ENCODE measurements at regions not wholly inside any gene's neighbourhood (a gene's known extent, or its start where the extent isn't known, plus 50 kb on each side); places are given as distances from the start of the nearest gene placed in this dataset.
"Not testable (repeated sequence)": the region's sequence is repeated elsewhere in the genome, so short reads cannot be mapped to it uniquely, and the experiment has no call there.

DNA sequence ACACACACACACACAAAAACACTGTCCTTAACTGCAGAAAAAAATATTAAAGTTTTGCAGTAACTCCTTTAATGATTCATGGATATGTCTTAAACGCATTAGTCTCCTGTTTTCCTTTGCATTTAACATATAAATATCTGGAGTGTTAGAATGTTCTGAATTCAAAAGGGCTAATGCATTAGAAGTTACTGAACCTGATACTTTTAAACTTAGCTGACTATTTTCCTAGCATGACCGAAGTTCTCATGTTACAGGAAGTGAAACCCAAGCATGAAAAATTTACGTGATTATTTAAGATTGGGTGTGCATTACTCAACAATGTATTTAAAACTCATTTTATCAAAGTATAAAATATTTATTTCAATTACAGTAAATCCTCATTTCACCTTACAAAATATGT is 791.2 kb downstream of the FLRT2 start:
- Histone ChIP-seq H3K27ac (ENCODE audit: low read length) (no peak overlapping the region), H3K4me1 (ENCODE audit: control insufficient read depth, insufficient read depth, low read length) (no peaks in the 10 kb centered on the region), H3K9me3 (ENCODE audit: control insufficient read depth, insufficient read depth, low read depth, low read length) (no peaks in the 10 kb centered on the region), H3K36me3 (ENCODE audit: control insufficient read depth, insufficient read depth, low read length) (no peaks in the 10 kb centered on the region), H3K27me3 (ENCODE audit: control insufficient read depth, insufficient read depth, low read length) (no peaks in the 10 kb centered on the region), H3K4me3 (ENCODE audit: low read depth in 2 of 2, low read length in 2 of 2) (no peak overlapping the region)
- TF ChIP-seq REST (IDR thresholded peaks at IDR 0.05; ENCODE audit: insufficient read depth in 1 of 2, low read depth in 2 of 2, low read length in 1 of 2) = no peak
- ATAC-seq (no peak), DNase-seq (ENCODE audit: low read depth, low spot score) (no peak)
- in situ Hi-C loops (cut with HindIII; ENCODE audit: low pct_unique_long_range_greater_than_20kb, low sequenced_read_pairs) (no loop called here), intact Hi-C loops (cut with micrococcal nuclease; ENCODE audit: unreplicated experiment) (no loop called here)
- no TSS peak for BruUV-seq (replicated peaks)
- CTCF ChIA-PET = no interaction called here
- POLR2A ChIA-PET = no interaction called here

DNA sequence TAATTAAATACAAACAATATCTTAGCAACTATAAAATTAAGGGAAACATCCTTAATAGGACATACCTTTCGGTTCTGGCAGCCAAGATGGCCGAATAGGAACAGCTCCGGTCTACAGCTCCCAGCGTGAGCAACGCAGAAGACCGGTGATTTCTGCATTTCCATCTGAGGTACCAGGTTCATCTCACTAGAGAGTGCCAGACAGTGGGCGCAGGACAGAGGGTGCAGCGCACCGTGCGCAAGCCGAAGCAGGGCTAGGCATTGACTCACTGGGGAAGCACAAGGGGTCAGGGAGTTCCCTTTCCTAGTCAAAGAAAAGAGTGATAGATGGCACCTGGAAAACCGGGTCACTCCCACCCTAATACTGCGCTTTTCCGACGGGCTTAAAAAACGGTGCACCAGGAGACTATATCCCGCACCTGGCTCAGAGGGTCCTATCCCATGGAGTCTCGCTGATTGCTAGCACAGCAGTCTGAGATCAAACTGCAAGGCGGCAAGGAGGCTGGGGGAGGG is 782.3 kb downstream of the FLRT2 start:
- DNase-seq (ENCODE audit: low read depth, low spot score); CTCF ChIA-PET; H3K36me3 ChIP-seq (ENCODE audit: control insufficient read depth, insufficient read depth, low read length); H3K27ac ChIP-seq (ENCODE audit: low read length); H3K9me3 ChIP-seq (ENCODE audit: control insufficient read depth, insufficient read depth, low read depth, low read length); intact Hi-C loops (cut with micrococcal nuclease; ENCODE audit: unreplicated experiment); H3K4me3 ChIP-seq (ENCODE audit: low read depth in 2 of 2, low read length in 2 of 2); ATAC-seq; H3K4me1 ChIP-seq (ENCODE audit: control insufficient read depth, insufficient read depth, low read length); in situ Hi-C loops (cut with HindIII; ENCODE audit: low pct_unique_long_range_greater_than_20kb, low sequenced_read_pairs); POLR2A ChIA-PET; BruUV-seq (replicated peaks); H3K27me3 ChIP-seq (ENCODE audit: control insufficient read depth, insufficient read depth, low read length): not testable (repeated sequence)

DNA sequence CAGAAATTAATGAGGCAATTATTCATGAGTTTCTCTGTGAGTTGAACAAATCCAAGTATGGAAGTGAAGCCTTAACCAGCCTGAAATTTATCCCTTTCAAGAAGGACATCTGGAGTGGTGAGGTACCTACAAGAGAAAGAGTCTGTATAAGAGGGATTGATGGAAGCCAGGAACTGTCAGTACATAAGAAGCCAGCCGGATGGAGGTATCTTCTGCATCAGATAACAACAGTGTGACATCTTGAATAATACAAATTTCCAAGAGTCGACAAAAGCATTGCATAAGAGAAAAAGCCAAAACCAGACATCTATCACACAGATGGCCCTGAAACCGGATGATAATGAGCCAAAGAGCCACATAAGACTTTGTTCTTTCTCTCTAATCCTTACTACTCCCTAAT is 781.2 kb downstream of the FLRT2 start:
- Histone ChIP-seq H3K4me1 (ENCODE audit: control insufficient read depth, insufficient read depth, low read length) (no peaks in the 10 kb centered on the region), H3K27me3 (ENCODE audit: control insufficient read depth, insufficient read depth, low read length) (no peaks in the 10 kb centered on the region), H3K9me3 (ENCODE audit: control insufficient read depth, insufficient read depth, low read depth, low read length) (no peaks in the 10 kb centered on the region), H3K4me3 (ENCODE audit: low read depth in 2 of 2, low read length in 2 of 2) (no peak overlapping the region), H3K27ac (ENCODE audit: low read length) (no peak overlapping the region), H3K36me3 (ENCODE audit: control insufficient read depth, insufficient read depth, low read length) (no peaks in the 10 kb centered on the region)
- DNase-seq (ENCODE audit: low read depth, low spot score) = no peak
- POLR2A ChIA-PET = no interaction called here
- no peak for ATAC-seq
- CTCF ChIA-PET = no interaction called here
- TF ChIP-seq REST (IDR thresholded peaks at IDR 0.05; ENCODE audit: insufficient read depth in 1 of 2, low read depth in 2 of 2, low read length in 1 of 2) = no peak
- TF ChIP-seq, protein P1, sequence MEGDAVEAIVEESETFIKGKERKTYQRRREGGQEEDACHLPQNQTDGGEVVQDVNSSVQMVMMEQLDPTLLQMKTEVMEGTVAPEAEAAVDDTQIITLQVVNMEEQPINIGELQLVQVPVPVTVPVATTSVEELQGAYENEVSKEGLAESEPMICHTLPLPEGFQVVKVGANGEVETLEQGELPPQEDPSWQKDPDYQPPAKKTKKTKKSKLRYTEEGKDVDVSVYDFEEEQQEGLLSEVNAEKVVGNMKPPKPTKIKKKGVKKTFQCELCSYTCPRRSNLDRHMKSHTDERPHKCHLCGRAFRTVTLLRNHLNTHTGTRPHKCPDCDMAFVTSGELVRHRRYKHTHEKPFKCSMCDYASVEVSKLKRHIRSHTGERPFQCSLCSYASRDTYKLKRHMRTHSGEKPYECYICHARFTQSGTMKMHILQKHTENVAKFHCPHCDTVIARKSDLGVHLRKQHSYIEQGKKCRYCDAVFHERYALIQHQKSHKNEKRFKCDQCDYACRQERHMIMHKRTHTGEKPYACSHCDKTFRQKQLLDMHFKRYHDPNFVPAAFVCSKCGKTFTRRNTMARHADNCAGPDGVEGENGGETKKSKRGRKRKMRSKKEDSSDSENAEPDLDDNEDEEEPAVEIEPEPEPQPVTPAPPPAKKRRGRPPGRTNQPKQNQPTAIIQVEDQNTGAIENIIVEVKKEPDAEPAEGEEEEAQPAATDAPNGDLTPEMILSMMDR (IDR thresholded peaks at IDR 0.05) = no peak
- TF ChIP-seq SIN3A (IDR thresholded peaks at IDR 0.05; ENCODE audit: borderline replicate concordance, insufficient read depth, low read depth, low read length) = no peak
- TF ChIP-seq POLR2AphosphoS5 (IDR thresholded peaks at IDR 0.05; ENCODE audit: low read depth, low read length) = no peak
- TF ChIP-seq TCF7L2 (IDR thresholded peaks at IDR 0.05; ENCODE audit: low read depth, low read length) = no peak
- intact Hi-C loops (cut with micrococcal nuclease; ENCODE audit: unreplicated experiment) = no loop called here
- no TSS peak for BruUV-seq (replicated peaks)
- in situ Hi-C loops (cut with HindIII; ENCODE audit: low pct_unique_long_range_greater_than_20kb, low sequenced_read_pairs) = no loop called here

Measured in Panc1 (cell line).